HEK293 (cell line): ENCODE measurements at regions not wholly inside any gene's neighbourhood (a gene's known extent, or its start where the extent isn't known, plus 50 kb on each side); places are given as distances from the start of the nearest gene placed in this dataset.

Experiments
- CTCF ChIA-PET: fragments of 350-600 bp; formaldehyde crosslinking; extraction: SDS; loops from one replicate; lab custom pipeline; 2021; ENCODE audit warnings: antibody characterized with exemption; lab: Yijun Ruan, JAX
- POLR2A ChIA-PET: fragments of 300-600 bp; formaldehyde crosslinking; extraction: SDS; loops from one replicate; lab custom pipeline; 2020; ENCODE audit warnings: antibody characterized with exemption, inconsistent platforms; lab: Yijun Ruan, JAX
- H3K27ac ChIP-seq: fragments of 200-500 bp; sonication (Bioruptor generic); 2 replicates; pipeline ENCODE4 v1.5.1; 2014; ENCODE audit warnings: low read depth, low read length, control low read depth, inconsistent platforms; ENCODE audit errors: extremely low read depth
- H3K36me3 ChIP-seq, 2 experiments: fragments of 200-500 bp in 1 of 2; sonication (Bioruptor generic) in 1 of 2; 1 replicate in 1 of 2; 2 replicates in 1 of 2; pipeline ENCODE4 v1.5.1; 2014 to 2017; ENCODE audit warnings: inconsistent platforms in 2 of 2, low read length in 2 of 2; ENCODE audit not compliant: control insufficient read depth in 2 of 2, insufficient read depth in 1 of 2
- H3K4me1 ChIP-seq: fragments of 200-500 bp; sonication (Bioruptor generic); 2 replicates; pipeline ENCODE4 v1.5.1; 2014; ENCODE audit warnings: mild to moderate bottlenecking, low read length, inconsistent platforms; ENCODE audit not compliant: control insufficient read depth, insufficient read depth
- H3K4me3 ChIP-seq: 2 replicates; pipeline ENCODE4 v1.5.1; 2011; ENCODE audit warnings: low read depth, mild to moderate bottlenecking, control low read depth, low read length, moderate library complexity
- H3K9me3 ChIP-seq: fragments of 200-500 bp; sonication (Bioruptor generic); 2 replicates; pipeline ENCODE4 v1.5.1; 2014; ENCODE audit warnings: low read depth, low read length, inconsistent platforms; ENCODE audit not compliant: control insufficient read depth, insufficient read depth
- OSR2 ChIP-seq: fragments of 450-650 bp; formaldehyde crosslinking; IDR thresholded peaks from 2 replicates; pipeline ENCODE4 v1.5.1; 2016; ENCODE audit warnings: missing biosample characterization, missing genetic modification characterization
- REPIN1 ChIP-seq: fragments of 450-650 bp; formaldehyde crosslinking; IDR thresholded peaks from 2 replicates; pipeline ENCODE4 v1.5.1; 2017; ENCODE audit warnings: missing biosample characterization, missing genetic modification characterization, low read depth
- SETDB1 ChIP-seq: IDR thresholded peaks from one replicate; pipeline ENCODE4 v1.6.1; 2017; ENCODE audit warnings: mild to moderate bottlenecking, low read length, moderate library complexity, mixed read lengths; ENCODE audit not compliant: insufficient read length
- WT1 ChIP-seq: fragments of 450-650 bp; formaldehyde crosslinking; IDR thresholded peaks from 2 replicates; pipeline ENCODE4 v1.5.1; 2016; ENCODE audit warnings: missing biosample characterization, missing genetic modification characterization
- YY1 ChIP-seq: fragments of 450-650 bp; formaldehyde crosslinking; IDR thresholded peaks from 2 replicates; pipeline ENCODE4 v1.5.1; 2018; ENCODE audit warnings: missing biosample characterization, missing genetic modification characterization
- ZBTB1 ChIP-seq: fragments of 450-650 bp; formaldehyde crosslinking; IDR thresholded peaks from 2 replicates; pipeline ENCODE4 v1.5.1; 2016; ENCODE audit warnings: missing biosample characterization, missing genetic modification characterization
- ZBTB48 ChIP-seq: fragments of 450-650 bp; formaldehyde crosslinking; IDR thresholded peaks from 2 replicates; pipeline ENCODE4 v1.5.1; 2016; ENCODE audit warnings: missing biosample characterization, missing genetic modification characterization
- ZNF140 ChIP-seq: fragments of 450-650 bp; formaldehyde crosslinking; IDR thresholded peaks from 2 replicates; pipeline ENCODE4 v1.5.1; 2016; ENCODE audit warnings: missing biosample characterization, missing genetic modification characterization
- ZNF26 ChIP-seq: fragments of 450-650 bp; formaldehyde crosslinking; IDR thresholded peaks from 2 replicates; pipeline ENCODE4 v1.5.1; 2016; ENCODE audit warnings: missing biosample characterization, missing genetic modification characterization
- ZNF394 ChIP-seq: fragments of 450-650 bp; formaldehyde crosslinking; IDR thresholded peaks from 2 replicates; pipeline ENCODE4 v1.5.1; 2016; ENCODE audit warnings: missing biosample characterization, missing genetic modification characterization, mild to moderate bottlenecking, moderate library complexity, borderline replicate concordance
- ZNF404 ChIP-seq: fragments of 450-650 bp; formaldehyde crosslinking; IDR thresholded peaks from 2 replicates; pipeline ENCODE4 v1.5.1; 2017; ENCODE audit warnings: missing biosample characterization, missing genetic modification characterization
- ZNF423 ChIP-seq: fragments of 450-650 bp; formaldehyde crosslinking; IDR thresholded peaks from 2 replicates; pipeline ENCODE4 v1.5.1; 2016; ENCODE audit warnings: missing biosample characterization, missing genetic modification characterization
- ZNF518A ChIP-seq: fragments of 450-650 bp; formaldehyde crosslinking; conservative IDR thresholded peaks from 2 replicates; pipeline ENCODE4 v1.5.1; 2016; ENCODE audit warnings: low read depth, missing biosample characterization, missing genetic modification characterization
- ZNF548 ChIP-seq: fragments of 450-650 bp; formaldehyde crosslinking; IDR thresholded peaks from 2 replicates; pipeline ENCODE4 v1.5.1; 2016; ENCODE audit warnings: missing biosample characterization, missing genetic modification characterization
- ZNF664 ChIP-seq: fragments of 450-650 bp; formaldehyde crosslinking; IDR thresholded peaks from 2 replicates; pipeline ENCODE4 v1.5.1; 2016; ENCODE audit warnings: missing biosample characterization, missing genetic modification characterization
- ZNF76 ChIP-seq: fragments of 450-650 bp; formaldehyde crosslinking; IDR thresholded peaks from 2 replicates; pipeline ENCODE4; 2016; ENCODE audit warnings: low read depth, missing biosample characterization, missing genetic modification characterization, borderline replicate concordance
- ZSCAN16 ChIP-seq: fragments of 450-650 bp; formaldehyde crosslinking; IDR thresholded peaks from 2 replicates; pipeline ENCODE4 v1.5.1; 2016; ENCODE audit warnings: missing biosample characterization, missing genetic modification characterization
- ZSCAN23 ChIP-seq: fragments of 450-650 bp; formaldehyde crosslinking; IDR thresholded peaks from 2 replicates; pipeline ENCODE4 v1.5.1; 2016; ENCODE audit warnings: missing biosample characterization, missing genetic modification characterization
- ZSCAN4 ChIP-seq: fragments of 450-650 bp; formaldehyde crosslinking; IDR thresholded peaks from 2 replicates; pipeline ENCODE4 v1.5.1; 2017; ENCODE audit warnings: missing biosample characterization, missing genetic modification characterization

GRCh38 chr11:79852176-79852575 is 411.3 kb upstream of the TENM4 start (continued):
- TF ChIP-seq ZSCAN23, result no peak
- no peak for TF ChIP-seq ZNF664
- no peak for TF ChIP-seq ZSCAN4 (tag by site-specific recombination)
- TF ChIP-seq ZNF76 (tag by site-specific recombination), result no peak
- no peak for TF ChIP-seq ZNF404 (tag by site-specific recombination)

- Histone ChIP-seq H3K27ac (no peak overlapping the region), H3K4me1 (no peaks in the 10 kb centered on the region), H3K36me3 (no peaks in the 10 kb centered on the region), H3K4me3 (no peak overlapping the region), H3K9me3 (no peaks in the 10 kb centered on the region)
- POLR2A ChIA-PET, result no interaction called here
- TF ChIP-seq ZNF26 (tag by site-specific recombination), result no peak
- no peak for TF ChIP-seq REPIN1
- TF ChIP-seq OSR2 (tag by site-specific recombination), result no peak
- no peak for TF ChIP-seq YY1
- no peak for TF ChIP-seq SETDB1
- no peak for TF ChIP-seq ZBTB48 (tag by site-specific recombination)
- no peak for TF ChIP-seq ZNF76 (tag by site-specific recombination)
- TF ChIP-seq ZNF518A, result no peak
- no peak for TF ChIP-seq ZSCAN16 (tag by site-specific recombination)
- TF ChIP-seq ZNF140, result no peak
- TF ChIP-seq ZNF394, result no peak
- no peak for TF ChIP-seq ZNF548 (tag by site-specific recombination)
- TF ChIP-seq WT1 (tag by site-specific recombination), result no peak
- TF ChIP-seq ZNF423, result no peak
- TF ChIP-seq ZBTB1, result no peak
- CTCF ChIA-PET, result interaction anchor here (0.6 kb wide), 1 partner anchor 347 kb away, joined by 3 read pairs; no protein-coding TSS in a partner anchor
Observed at GRCh38 chr11:79845002-79845709, 404.3 kb upstream of the TENM4 start.
